Upper lobe of left lung (tissue), 6 donors: ENCODE measurements at regions not wholly inside any gene's neighbourhood (a gene's known extent, or its start where the extent isn't known, plus 50 kb on each side); places are given as distances from the start of the nearest gene placed in this dataset.
A peak's percentile ranks its signal among the peaks of the same experiment; 100 is the strongest.

Experiments used
- ATAC-seq, 2 donors: fragments of 200-7000 bp; cut with Tn5 transposase; one replicate each; pipeline ENCODE4 v1.9.1; 2022; ENCODE audit warnings: mild to moderate bottlenecking in 2 of 2, moderate library complexity in 2 of 2; ENCODE audit not compliant: low FRiP score in 2 of 2
- DNase-seq, 2 donors: peaks; one replicate each; pipeline ENCODE4 v3.0.0-alpha.2; 2019 to 2020
- H3K27ac ChIP-seq, 4 donors: fragments of 200-600 bp; sonication (generic); one replicate each; pipeline ENCODE4 v1.5.1; 2016 to 2019
- H3K27me3 ChIP-seq, 4 donors: fragments of 200-600 bp; sonication (generic); one replicate each; pipeline ENCODE4 v1.5.1; 2017 to 2019
- H3K36me3 ChIP-seq, 4 donors: fragments of 200-600 bp; sonication (generic); one replicate each; pipeline ENCODE4 v1.5.1; 2016 to 2019
- H3K4me1 ChIP-seq, 4 donors: fragments of 200-600 bp; sonication (generic); one replicate each; pipeline ENCODE4 v1.5.1; 2018 to 2019
- H3K4me3 ChIP-seq, 4 donors: fragments of 200-600 bp; sonication (generic); one replicate each; pipeline ENCODE4 v1.5.1; 2017 to 2019; ENCODE audit warnings: mild to moderate bottlenecking in 2 of 4, moderate library complexity in 1 of 4
- H3K9me3 ChIP-seq, 4 donors: fragments of 200-600 bp; sonication (generic); one replicate each; pipeline ENCODE4 v1.5.1; 2018 to 2019
- EP300 ChIP-seq, 4 donors: sonication (generic); formaldehyde crosslinking; IDR thresholded peaks; one replicate each; pipeline ENCODE4 v1.5.1; 2017; ENCODE audit warnings: antibody characterized with exemption in 4 of 4, control low read depth in 2 of 4
- POLR2A ChIP-seq, 4 donors: fragments of 450-650 bp; IDR thresholded peaks; one replicate each; pipeline ENCODE4 v1.5.1; 2016 to 2017; ENCODE audit warnings: antibody characterized with exemption in 4 of 4, mild to moderate bottlenecking in 2 of 4
- POLR2AphosphoS5 ChIP-seq, 2 donors: sonication (generic); formaldehyde crosslinking; IDR thresholded peaks; one replicate each; pipeline ENCODE4 v1.5.1; 2017; ENCODE audit warnings: antibody characterized with exemption in 2 of 2
- whole genome bisulfite sequencing, 2 donors: methylation state at CpG; one replicate each; pipeline ENCODE4 v1.1.5; 2017 to 2018; 5-methylcytosine and 5-hydroxymethylcytosine counted together
- TF ChIP-seq, protein P1 (sequence below), 6 experiments: fragments of 450-650 bp in 4 of 6; fragments of 200-600 bp in 2 of 6; sonication (generic) in 2 of 6; IDR thresholded peaks; one replicate each; pipeline ENCODE4 v1.5.1; 2016 to 2019; ENCODE audit warnings: antibody characterized with exemption in 6 of 6
- donor health status: DM: no; HTN: no; CAD: no; lungs with moderate emphysema.
- donor health status: DM: no; HTN: yes; CAD: no; lungs with severe emphysema.

- no peaks in the 10 kb centered on the region for H3K4me1 ChIP-seq
- ATAC-seq (no peak), DNase-seq (no peak)
- H3K4me3 ChIP-seq = no peak overlapping the region
- TF ChIP-seq POLR2A (IDR thresholded peaks at IDR 0.05) = no peak
- TF ChIP-seq EP300 (IDR thresholded peaks at IDR 0.05) = no peak
- TF ChIP-seq POLR2AphosphoS5 (IDR thresholded peaks at IDR 0.05) = no peak
- TF ChIP-seq, protein P1, sequence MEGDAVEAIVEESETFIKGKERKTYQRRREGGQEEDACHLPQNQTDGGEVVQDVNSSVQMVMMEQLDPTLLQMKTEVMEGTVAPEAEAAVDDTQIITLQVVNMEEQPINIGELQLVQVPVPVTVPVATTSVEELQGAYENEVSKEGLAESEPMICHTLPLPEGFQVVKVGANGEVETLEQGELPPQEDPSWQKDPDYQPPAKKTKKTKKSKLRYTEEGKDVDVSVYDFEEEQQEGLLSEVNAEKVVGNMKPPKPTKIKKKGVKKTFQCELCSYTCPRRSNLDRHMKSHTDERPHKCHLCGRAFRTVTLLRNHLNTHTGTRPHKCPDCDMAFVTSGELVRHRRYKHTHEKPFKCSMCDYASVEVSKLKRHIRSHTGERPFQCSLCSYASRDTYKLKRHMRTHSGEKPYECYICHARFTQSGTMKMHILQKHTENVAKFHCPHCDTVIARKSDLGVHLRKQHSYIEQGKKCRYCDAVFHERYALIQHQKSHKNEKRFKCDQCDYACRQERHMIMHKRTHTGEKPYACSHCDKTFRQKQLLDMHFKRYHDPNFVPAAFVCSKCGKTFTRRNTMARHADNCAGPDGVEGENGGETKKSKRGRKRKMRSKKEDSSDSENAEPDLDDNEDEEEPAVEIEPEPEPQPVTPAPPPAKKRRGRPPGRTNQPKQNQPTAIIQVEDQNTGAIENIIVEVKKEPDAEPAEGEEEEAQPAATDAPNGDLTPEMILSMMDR (IDR thresholded peaks at IDR 0.05) = no peak
- H3K36me3 ChIP-seq = no peaks in the 10 kb centered on the region
- no peaks in the 10 kb centered on the region for H3K9me3 ChIP-seq
- H3K27ac ChIP-seq = no peak overlapping the region
- no peaks in the 10 kb centered on the region for H3K27me3 ChIP-seq
- WGBS, 2 donors = 59 to 75% methylated on average over 4 of the region's 4 CpGs
Measured at GRCh38 chr2:13252615-13253014, 535.9 kb downstream of the TRIB2 start.

DNA sequence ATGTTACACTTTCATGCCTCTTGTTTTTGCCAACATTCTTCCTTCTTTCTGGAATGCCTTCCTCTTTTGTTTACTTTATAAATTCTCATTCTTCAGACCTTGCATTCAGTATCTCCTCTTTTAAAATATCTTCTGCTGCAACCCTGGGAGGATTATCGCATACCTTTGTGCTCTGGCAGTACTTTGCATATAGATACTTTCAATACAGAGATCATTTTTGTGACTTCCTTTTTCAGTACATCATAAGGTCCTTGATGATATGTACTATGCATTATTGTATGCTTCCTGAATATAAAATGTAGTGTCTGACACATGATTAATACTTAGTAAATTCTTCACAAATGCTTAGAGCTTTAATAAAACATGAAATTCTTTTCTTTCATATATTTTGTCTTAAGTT lies 538.7 kb downstream of the TRIB2 start:
- no peaks in the 10 kb centered on the region for H3K27me3 ChIP-seq
- TF ChIP-seq, protein P1 (IDR thresholded peaks at IDR 0.05) = no peak
- no peak for TF ChIP-seq POLR2AphosphoS5 (IDR thresholded peaks at IDR 0.05)
- no peak for TF ChIP-seq POLR2A (IDR thresholded peaks at IDR 0.05)
- TF ChIP-seq EP300 (IDR thresholded peaks at IDR 0.05) = no peak
- WGBS, 2 donors = 65 to 79% methylated on average over 1 of the region's 1 CpG
- no peaks in the 10 kb centered on the region for H3K4me1 ChIP-seq
- ATAC-seq (no peak), DNase-seq (no peak)
- no peak overlapping the region for H3K4me3 ChIP-seq
- no peak overlapping the region for H3K27ac ChIP-seq
- no peaks in the 10 kb centered on the region for H3K36me3 ChIP-seq
- no peaks in the 10 kb centered on the region for H3K9me3 ChIP-seq

DNA sequence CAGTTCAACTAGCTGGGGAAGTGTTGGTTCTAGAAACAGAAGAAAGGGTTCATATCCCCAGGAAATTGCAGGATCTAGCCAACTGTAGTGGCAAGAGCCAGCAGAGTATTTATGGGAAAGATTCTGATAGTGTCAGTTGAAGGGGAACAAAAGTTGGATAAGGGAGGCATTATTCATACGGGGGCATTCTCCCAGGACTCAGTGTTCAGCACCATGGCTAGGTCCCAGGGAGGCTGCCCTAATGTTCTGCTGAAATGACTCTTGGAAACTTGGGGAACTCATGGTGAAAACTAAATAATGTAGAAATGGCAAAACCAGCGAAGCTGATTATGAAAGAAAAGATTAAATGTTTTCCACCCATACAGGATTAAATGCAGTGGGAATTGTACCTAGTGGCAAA lies 543.7 kb downstream of the TRIB2 start:
- H3K27ac ChIP-seq = no peak overlapping the region
- no peaks in the 10 kb centered on the region for H3K27me3 ChIP-seq
- H3K4me1 ChIP-seq = no peaks in the 10 kb centered on the region
- no peak overlapping the region for H3K4me3 ChIP-seq
- TF ChIP-seq EP300 (IDR thresholded peaks at IDR 0.05) = no peak
- ATAC-seq = no peak
- H3K36me3 ChIP-seq = no peaks in the 10 kb centered on the region
- DNase-seq = no peak
- no peaks in the 10 kb centered on the region for H3K9me3 ChIP-seq
- 36 to 38% methylated on average over 2 of the region's 2 CpGs for WGBS, 2 donors

GRCh38 chr2:13266166-13266565 lies 549.4 kb downstream of the TRIB2 start:
- Histone ChIP-seq H3K4me3 (no peak overlapping the region), H3K27me3 (no peaks in the 10 kb centered on the region), H3K9me3 (no peaks in the 10 kb centered on the region), H3K4me1 (no peaks in the 10 kb centered on the region), H3K36me3 (no peaks in the 10 kb centered on the region), H3K27ac (no peak overlapping the region)
- DNase-seq (no peak), ATAC-seq (no peak)
- 71 to 74% methylated on average over 1 of the region's 1 CpG for WGBS, 2 donors
- TF ChIP-seq EP300 (IDR thresholded peaks at IDR 0.05) (no peak), POLR2A (IDR thresholded peaks at IDR 0.05) (no peak), POLR2AphosphoS5 (IDR thresholded peaks at IDR 0.05) (no peak)
- TF ChIP-seq, protein P1 (IDR thresholded peaks at IDR 0.05) = no peak

DNA sequence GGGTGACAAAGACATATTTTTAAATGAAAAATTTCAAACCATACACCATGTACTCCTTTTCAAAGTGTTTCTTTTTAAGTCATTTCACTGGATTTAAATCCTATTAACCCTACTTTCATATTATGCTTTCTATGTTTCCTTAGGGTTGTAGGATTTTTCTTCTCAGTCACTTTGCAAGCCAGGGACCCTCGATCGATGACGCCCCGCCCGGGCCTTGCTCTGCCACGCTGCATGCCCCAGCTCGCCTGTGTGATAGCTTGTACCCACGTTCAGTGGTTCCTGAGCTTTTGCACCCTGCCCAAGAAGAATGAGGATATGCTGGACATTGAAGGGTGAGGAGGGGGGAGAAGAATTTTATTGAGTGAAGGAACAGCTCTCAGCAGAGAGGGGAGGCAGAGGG lies 568.0 kb downstream of the TRIB2 start:
- TF ChIP-seq POLR2AphosphoS5 (IDR thresholded peaks at IDR 0.05) (no peak), POLR2A (IDR thresholded peaks at IDR 0.05) (no peak), EP300 (IDR thresholded peaks at IDR 0.05) (no peak)
- TF ChIP-seq, protein P1 (IDR thresholded peaks at IDR 0.05) = no peak
- 92% methylated on average over 8 of the region's 8 CpGs for WGBS, 2 donors
- H3K27me3 ChIP-seq = no peaks in the 10 kb centered on the region
- ATAC-seq (no peak), DNase-seq (peak in 1 of 2 donors; percentile 63)
- no peaks in the 10 kb centered on the region for H3K36me3 ChIP-seq
- H3K27ac ChIP-seq = no peak overlapping the region
- no peak overlapping the region for H3K4me3 ChIP-seq
- no peaks in the 10 kb centered on the region for H3K9me3 ChIP-seq
- no peaks in the 10 kb centered on the region for H3K4me1 ChIP-seq
